ENCODE measurements at regions not wholly inside any gene's neighbourhood (a gene's known extent, or its start where the extent isn't known, plus 50 kb on each side); places are given as distances from the start of the nearest gene placed in this dataset.

DNA sequence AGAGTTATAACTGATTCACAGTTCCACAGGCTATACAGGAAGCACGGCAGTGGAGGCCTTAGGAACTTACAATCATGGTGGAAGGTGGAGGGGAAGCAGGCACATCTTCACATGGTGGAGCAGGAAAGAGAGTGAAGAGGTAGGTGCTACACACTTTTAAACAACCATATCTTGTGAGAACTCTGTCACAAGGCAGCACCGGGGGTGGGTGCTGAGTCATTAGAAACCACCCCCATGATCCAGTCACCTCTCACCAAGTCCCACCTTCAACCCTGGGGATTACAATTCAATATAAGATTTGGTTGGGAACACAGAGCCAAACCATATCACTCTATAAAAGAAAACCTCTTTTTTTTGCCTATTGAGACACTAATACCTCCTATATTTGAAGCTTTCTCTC is 1108.5 kb upstream of the CDH2 start:
- no peak overlapping the region for H3K4me3 ChIP-seq (ENCODE audit: low read depth, low read length)
- no peak for DNase-seq (ENCODE audit: low read depth)
- TF ChIP-seq, protein P1, sequence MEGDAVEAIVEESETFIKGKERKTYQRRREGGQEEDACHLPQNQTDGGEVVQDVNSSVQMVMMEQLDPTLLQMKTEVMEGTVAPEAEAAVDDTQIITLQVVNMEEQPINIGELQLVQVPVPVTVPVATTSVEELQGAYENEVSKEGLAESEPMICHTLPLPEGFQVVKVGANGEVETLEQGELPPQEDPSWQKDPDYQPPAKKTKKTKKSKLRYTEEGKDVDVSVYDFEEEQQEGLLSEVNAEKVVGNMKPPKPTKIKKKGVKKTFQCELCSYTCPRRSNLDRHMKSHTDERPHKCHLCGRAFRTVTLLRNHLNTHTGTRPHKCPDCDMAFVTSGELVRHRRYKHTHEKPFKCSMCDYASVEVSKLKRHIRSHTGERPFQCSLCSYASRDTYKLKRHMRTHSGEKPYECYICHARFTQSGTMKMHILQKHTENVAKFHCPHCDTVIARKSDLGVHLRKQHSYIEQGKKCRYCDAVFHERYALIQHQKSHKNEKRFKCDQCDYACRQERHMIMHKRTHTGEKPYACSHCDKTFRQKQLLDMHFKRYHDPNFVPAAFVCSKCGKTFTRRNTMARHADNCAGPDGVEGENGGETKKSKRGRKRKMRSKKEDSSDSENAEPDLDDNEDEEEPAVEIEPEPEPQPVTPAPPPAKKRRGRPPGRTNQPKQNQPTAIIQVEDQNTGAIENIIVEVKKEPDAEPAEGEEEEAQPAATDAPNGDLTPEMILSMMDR (conservative IDR thresholded peaks at IDR 0.05; ENCODE audit: low read depth, low read length) = no peak

DNA sequence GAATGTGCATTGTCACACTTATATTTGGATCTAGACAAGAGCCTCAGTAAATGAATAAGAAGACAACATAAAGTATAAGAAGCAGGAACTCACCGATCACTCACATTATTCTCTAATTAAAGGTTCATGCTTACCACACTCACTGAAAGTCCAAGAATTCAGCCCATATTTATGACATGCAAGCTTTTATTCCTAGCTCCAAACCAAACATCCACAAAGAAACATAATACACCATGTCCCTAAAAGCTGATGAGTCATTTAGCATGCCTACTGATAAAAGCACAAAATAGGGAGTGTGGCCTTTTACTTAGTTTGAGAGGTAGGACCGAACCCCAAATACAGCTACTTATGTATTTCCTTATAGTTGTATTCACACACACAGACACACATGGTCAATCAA is 1094.6 kb upstream of the CDH2 start:
- H3K4me3 ChIP-seq (ENCODE audit: low read depth, low read length) = no peak overlapping the region
- TF ChIP-seq, protein P1 (conservative IDR thresholded peaks at IDR 0.05; ENCODE audit: low read depth, low read length) = no peak

DNA sequence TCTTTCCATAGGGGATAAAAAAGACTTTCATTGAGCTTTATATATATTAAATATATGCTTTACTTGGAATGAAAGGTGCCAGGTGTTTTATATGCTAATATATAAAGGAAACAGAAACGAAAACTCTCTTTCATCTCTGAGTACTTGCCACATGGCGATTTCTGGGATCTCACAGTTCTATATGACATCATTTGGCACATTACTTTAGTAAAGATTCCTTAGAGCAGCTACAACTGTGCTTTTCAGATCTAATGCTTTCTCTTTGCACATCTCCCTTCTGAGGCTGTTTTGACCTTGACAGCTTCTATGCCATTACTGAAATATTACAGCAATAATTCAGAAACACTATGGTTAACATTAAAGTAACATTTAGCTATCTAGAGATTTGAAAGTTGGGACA is 1082.9 kb upstream of the CDH2 start:
- no peak overlapping the region for H3K4me3 ChIP-seq (ENCODE audit: low read depth, low read length)
- no peak for DNase-seq (ENCODE audit: low read depth)
- TF ChIP-seq, protein P1 (conservative IDR thresholded peaks at IDR 0.05; ENCODE audit: low read depth, low read length) = no peak

More for the DNA sequence above, 1094.6 kb upstream of the CDH2 start:
- DNase-seq (ENCODE audit: low read depth) = no peak

DNA sequence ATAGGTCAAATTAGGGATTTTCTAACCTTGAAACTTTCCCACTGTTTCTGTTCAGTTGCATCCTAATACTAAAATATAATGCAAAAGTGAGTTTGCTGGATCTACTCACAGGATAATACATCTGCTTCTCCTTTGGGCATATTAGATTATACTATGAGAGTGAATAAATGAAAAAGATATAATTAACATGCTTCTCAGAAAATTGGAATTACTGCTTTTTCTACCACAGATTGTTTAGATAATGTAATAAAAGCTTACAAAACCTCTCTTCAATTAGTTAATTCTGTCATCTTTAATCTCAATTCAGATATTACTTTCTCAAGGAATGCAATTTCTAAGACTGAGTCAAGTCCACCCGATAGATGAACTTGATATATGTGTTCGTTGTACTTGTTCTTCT is 1077.2 kb upstream of the CDH2 start:
- TF ChIP-seq, protein P1 (conservative IDR thresholded peaks at IDR 0.05; ENCODE audit: low read depth, low read length) = no peak

DNA sequence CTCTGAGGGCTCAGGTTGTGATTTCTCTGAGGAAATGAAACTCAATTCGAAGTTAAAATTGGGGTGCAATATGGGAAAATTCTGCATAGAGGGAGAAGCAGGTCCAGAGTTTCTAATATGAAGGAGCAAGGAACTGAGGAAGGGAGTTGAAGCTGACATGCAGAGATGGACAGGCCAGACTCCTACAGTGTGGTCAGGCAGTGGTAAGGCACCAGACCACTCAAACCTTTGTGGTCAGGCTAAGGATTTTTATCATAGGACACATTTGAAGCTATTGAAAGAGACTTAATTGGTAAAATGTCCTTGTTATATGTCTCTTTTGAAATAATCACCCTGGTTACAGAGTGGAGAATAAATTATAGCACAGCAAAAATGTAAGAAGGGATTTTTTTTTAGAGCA is 1074.8 kb upstream of the CDH2 start:
- no peak overlapping the region for H3K4me3 ChIP-seq (ENCODE audit: low read depth, low read length)
- TF ChIP-seq, protein P1 (conservative IDR thresholded peaks at IDR 0.05; ENCODE audit: low read depth, low read length) = no peak
- no peak for DNase-seq (ENCODE audit: low read depth)

More for the DNA sequence above, 1077.2 kb upstream of the CDH2 start:
- no peak overlapping the region for H3K4me3 ChIP-seq (ENCODE audit: low read depth, low read length)
- DNase-seq (ENCODE audit: low read depth) = no peak

DNA sequence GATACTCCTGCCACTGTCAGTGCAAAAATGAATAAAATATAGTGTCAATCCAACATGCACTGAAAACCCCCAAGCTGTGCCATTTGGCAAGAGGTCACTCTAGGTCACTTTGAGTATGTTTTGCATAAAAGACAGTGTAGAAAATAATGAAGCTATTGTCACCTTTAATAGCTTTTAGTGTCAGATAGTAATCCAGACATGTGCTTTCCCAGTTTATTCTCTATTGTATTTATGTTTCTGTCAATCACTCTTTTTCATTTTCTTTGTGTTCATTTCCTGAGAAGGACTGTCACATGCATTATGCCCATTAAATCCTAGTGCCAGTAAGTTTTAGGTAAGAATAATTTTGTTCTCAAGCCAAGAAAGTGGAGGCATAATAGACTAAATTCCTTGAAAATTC is 1073.9 kb upstream of the CDH2 start:
- no peak for DNase-seq (ENCODE audit: low read depth)
- TF ChIP-seq, protein P1 (conservative IDR thresholded peaks at IDR 0.05; ENCODE audit: low read depth, low read length) = no peak
- no peak overlapping the region for H3K4me3 ChIP-seq (ENCODE audit: low read depth, low read length)

DNA sequence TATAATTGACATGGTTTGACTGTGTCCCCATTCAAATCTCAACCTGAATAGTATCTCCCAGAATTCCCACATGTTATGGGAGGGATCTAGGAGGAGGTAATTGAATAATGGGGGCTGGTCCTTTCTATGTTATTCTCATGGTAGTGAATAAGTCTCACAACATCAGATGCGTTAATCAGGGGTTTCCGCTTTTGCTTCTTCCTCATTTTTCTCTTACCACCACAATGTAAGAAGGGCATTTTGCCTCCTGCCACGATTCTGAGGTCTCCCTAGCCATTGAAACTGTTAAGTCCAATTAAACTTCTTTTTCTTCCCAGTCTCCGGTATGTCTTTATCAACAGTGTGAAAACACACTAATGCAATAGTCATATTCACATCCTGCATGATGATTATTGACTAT is 1073.3 kb upstream of the CDH2 start:
- no peak overlapping the region for H3K4me3 ChIP-seq (ENCODE audit: low read depth, low read length)
- DNase-seq (ENCODE audit: low read depth) = no peak
- TF ChIP-seq, protein P1 (conservative IDR thresholded peaks at IDR 0.05; ENCODE audit: low read depth, low read length) = no peak
